ENCODE measurements at regions not wholly inside any gene's neighbourhood (a gene's known extent, or its start where the extent isn't known, plus 50 kb on each side); places are given as distances from the start of the nearest gene placed in this dataset.
"Not testable (repeated sequence)": the region's sequence is repeated elsewhere in the genome, so short reads cannot be mapped to it uniquely, and the experiment has no call there.

- Histone ChIP-seq H3K9me3 (ENCODE audit: control insufficient read depth in 4 of 4, insufficient read depth in 3 of 4, low read length in 3 of 4) (no peaks in the 10 kb centered on the region), H3K9ac (ENCODE audit: insufficient read depth in 1 of 2, low read length in 2 of 2) (no peak overlapping the region), H3K4me1 (ENCODE audit: control insufficient read depth in 5 of 5, insufficient read depth in 5 of 5, low read length in 5 of 5) (peaks cover 0 to 3% (median 0%) of the 10 kb centered on the region in 5 donors), H3K27ac (ENCODE audit: low read depth in 1 of 2, low read length in 1 of 2) (no peak overlapping the region), H3K27me3 (ENCODE audit: control insufficient read depth in 3 of 3, insufficient read depth in 3 of 3, low read length in 2 of 3) (no peaks in the 10 kb centered on the region), H3K36me3 (ENCODE audit: control insufficient read depth in 4 of 4, insufficient read depth in 4 of 4, low read length in 4 of 4) (no peaks in the 10 kb centered on the region), H3K4me3 (no peak overlapping the region)
- TF ChIP-seq CTCF (IDR thresholded peaks at IDR 0.05; ENCODE audit: control extremely low read depth, extremely low read depth) = no peak
- ATAC-seq (ENCODE audit: insufficient read depth, low FRiP score) (no peak), DNase-seq (no peak)
- WGBS, 2 donors = 75 to 83% methylated on average over 8 of the region's 8 CpGs
Measured at GRCh38 chr7:106534271-106534846, 126.6 kb downstream of the CCDC71L start.

GRCh38 chr7:106530183-106530582, 130.8 kb downstream of the CCDC71L start:
- ATAC-seq (ENCODE audit: insufficient read depth, low FRiP score); H3K4me1 ChIP-seq (ENCODE audit: control insufficient read depth in 5 of 5, insufficient read depth in 5 of 5, low read length in 5 of 5); H3K9me3 ChIP-seq (ENCODE audit: control insufficient read depth in 4 of 4, insufficient read depth in 3 of 4, low read length in 3 of 4); DNase-seq; H3K27ac ChIP-seq (ENCODE audit: low read depth in 1 of 2, low read length in 1 of 2); H3K9ac ChIP-seq (ENCODE audit: insufficient read depth in 1 of 2, low read length in 2 of 2); H3K4me3 ChIP-seq; H3K36me3 ChIP-seq (ENCODE audit: control insufficient read depth in 4 of 4, insufficient read depth in 4 of 4, low read length in 4 of 4); H3K27me3 ChIP-seq (ENCODE audit: control insufficient read depth in 3 of 3, insufficient read depth in 3 of 3, low read length in 2 of 3): not testable (repeated sequence)
- WGBS, 2 donors = 87 to 92% methylated on average over 5 of the region's 5 CpGs

GRCh38 chr7:106526617-106527016, 134.3 kb downstream of the CCDC71L start:
- not testable (repeated sequence) for ATAC-seq (ENCODE audit: insufficient read depth, low FRiP score)
- 81 to 83% methylated on average over 4 of the region's 4 CpGs for WGBS, 2 donors

GRCh38 chr7:106524690-106525059, 136.3 kb downstream of the CCDC71L start:
- Histone ChIP-seq H3K27ac (ENCODE audit: low read depth in 1 of 2, low read length in 1 of 2) (peak overlapping the region in 1 of 2 donors; percentile 70), H3K4me3 (no peak overlapping the region), H3K36me3 (ENCODE audit: control insufficient read depth in 4 of 4, insufficient read depth in 4 of 4, low read length in 4 of 4) (no peaks in the 10 kb centered on the region), H3K9me3 (ENCODE audit: control insufficient read depth in 4 of 4, insufficient read depth in 3 of 4, low read length in 3 of 4) (no peaks in the 10 kb centered on the region), H3K9ac (ENCODE audit: insufficient read depth in 1 of 2, low read length in 2 of 2) (no peak overlapping the region), H3K4me1 (ENCODE audit: control insufficient read depth in 5 of 5, insufficient read depth in 5 of 5, low read length in 5 of 5) (peaks cover 0 to 5% (median 0%) of the 10 kb centered on the region in 5 donors), H3K27me3 (ENCODE audit: control insufficient read depth in 3 of 3, insufficient read depth in 3 of 3, low read length in 2 of 3) (no peaks in the 10 kb centered on the region)
- WGBS, 2 donors = 70 to 89% methylated on average over 5 of the region's 5 CpGs
- ATAC-seq (ENCODE audit: insufficient read depth, low FRiP score) = no peak
- no peak for DNase-seq
- no peak for TF ChIP-seq CTCF (IDR thresholded peaks at IDR 0.05; ENCODE audit: control extremely low read depth, extremely low read depth)

More at GRCh38 chr7:106526617-106527016, 134.3 kb downstream of the CCDC71L start:
- H3K27me3 ChIP-seq (ENCODE audit: control insufficient read depth in 3 of 3, insufficient read depth in 3 of 3, low read length in 2 of 3); DNase-seq; H3K9me3 ChIP-seq (ENCODE audit: control insufficient read depth in 4 of 4, insufficient read depth in 3 of 4, low read length in 3 of 4); H3K4me1 ChIP-seq (ENCODE audit: control insufficient read depth in 5 of 5, insufficient read depth in 5 of 5, low read length in 5 of 5); H3K36me3 ChIP-seq (ENCODE audit: control insufficient read depth in 4 of 4, insufficient read depth in 4 of 4, low read length in 4 of 4); H3K27ac ChIP-seq (ENCODE audit: low read depth in 1 of 2, low read length in 1 of 2); H3K9ac ChIP-seq (ENCODE audit: insufficient read depth in 1 of 2, low read length in 2 of 2); H3K4me3 ChIP-seq: not testable (repeated sequence)

Data from lung (tissue), 11 donors.